Mammary epithelial cell (primary cell): ENCODE measurements at regions not wholly inside any gene's neighbourhood (a gene's known extent, or its start where the extent isn't known, plus 50 kb on each side); places are given as distances from the start of the nearest gene placed in this dataset.

Source experiments
- EZH2 ChIP-seq: IDR thresholded peaks from 2 replicates; pipeline ENCODE4 v1.6.1; 2012; ENCODE audit warnings: low read length, inconsistent platforms, borderline replicate concordance
- TF ChIP-seq, protein P1 (sequence below), 2 donors: IDR thresholded peaks in 1 of 2; conservative IDR thresholded peaks in 1 of 2; 2 replicates each; pipeline ENCODE4 v1.5.1; 2011 to 2012; ENCODE audit warnings: inconsistent platforms in 2 of 2, low read length in 2 of 2, mild to moderate bottlenecking in 2 of 2, control low read depth in 1 of 2, low read depth in 1 of 2; ENCODE audit not compliant: insufficient read depth in 1 of 2; ENCODE audit errors: extremely low read depth in 1 of 2

DNA sequence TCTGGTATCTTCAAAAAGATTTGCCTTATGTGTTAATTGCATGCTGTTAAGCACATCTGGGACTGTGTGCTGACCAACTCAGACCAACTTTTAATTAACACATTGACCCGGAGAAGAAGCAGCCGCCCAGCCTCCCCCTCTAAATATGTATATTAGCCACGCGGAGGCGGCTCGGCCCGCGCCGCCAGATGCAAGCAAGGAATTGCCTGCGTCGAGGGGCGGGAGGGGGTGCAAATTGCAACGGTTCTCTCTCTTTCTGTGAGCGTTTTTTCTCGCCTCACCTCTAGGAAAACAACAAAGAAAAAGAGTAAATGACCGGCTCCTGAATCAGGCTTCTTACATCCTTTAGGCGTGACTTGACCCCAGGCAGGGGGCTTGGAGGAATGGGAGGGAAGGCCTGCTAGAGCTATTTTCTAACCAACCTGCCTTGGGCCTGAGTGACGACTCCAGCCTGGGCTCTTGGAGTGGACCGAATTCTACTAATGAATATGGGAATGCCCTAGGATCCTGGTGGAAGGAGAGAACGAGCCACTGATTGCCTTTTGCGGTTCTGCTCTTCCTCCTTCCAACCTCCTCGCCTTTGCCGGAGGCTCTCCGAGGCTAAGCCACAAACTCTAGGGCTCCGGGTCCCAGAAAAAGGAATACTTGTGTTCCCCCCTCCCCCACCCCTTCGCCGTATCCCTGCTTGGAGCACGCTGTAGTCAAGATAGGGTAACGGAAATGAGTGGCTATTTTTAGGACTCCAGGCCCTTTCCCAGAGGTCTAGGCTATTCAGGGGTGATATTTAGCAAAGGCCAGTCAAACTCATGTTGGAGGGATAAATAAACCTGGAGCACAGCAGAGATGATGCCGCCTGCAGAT lies 417.0 kb upstream of the ESRRG start:
- TF ChIP-seq, protein P1, sequence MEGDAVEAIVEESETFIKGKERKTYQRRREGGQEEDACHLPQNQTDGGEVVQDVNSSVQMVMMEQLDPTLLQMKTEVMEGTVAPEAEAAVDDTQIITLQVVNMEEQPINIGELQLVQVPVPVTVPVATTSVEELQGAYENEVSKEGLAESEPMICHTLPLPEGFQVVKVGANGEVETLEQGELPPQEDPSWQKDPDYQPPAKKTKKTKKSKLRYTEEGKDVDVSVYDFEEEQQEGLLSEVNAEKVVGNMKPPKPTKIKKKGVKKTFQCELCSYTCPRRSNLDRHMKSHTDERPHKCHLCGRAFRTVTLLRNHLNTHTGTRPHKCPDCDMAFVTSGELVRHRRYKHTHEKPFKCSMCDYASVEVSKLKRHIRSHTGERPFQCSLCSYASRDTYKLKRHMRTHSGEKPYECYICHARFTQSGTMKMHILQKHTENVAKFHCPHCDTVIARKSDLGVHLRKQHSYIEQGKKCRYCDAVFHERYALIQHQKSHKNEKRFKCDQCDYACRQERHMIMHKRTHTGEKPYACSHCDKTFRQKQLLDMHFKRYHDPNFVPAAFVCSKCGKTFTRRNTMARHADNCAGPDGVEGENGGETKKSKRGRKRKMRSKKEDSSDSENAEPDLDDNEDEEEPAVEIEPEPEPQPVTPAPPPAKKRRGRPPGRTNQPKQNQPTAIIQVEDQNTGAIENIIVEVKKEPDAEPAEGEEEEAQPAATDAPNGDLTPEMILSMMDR (conservative IDR thresholded peaks at IDR 0.05 in 1 of 2, IDR thresholded peaks at IDR 0.05 in 1 of 2; ENCODE audit: extremely low read depth in 1 of 2, insufficient read depth in 1 of 2, low read depth in 1 of 2, low read length in 2 of 2) = no peak
- no peak for TF ChIP-seq EZH2
